Activated T-cell treated with anti-CD3 and anti-CD28 coated beads for 1 hour (primary cell): ENCODE measurements at regions not wholly inside any gene's neighbourhood (a gene's known extent, or its start where the extent isn't known, plus 50 kb on each side); places are given as distances from the start of the nearest gene placed in this dataset.

Source experiments
- DNase-seq: peaks from one replicate; pipeline ENCODE4 v3.0.0-alpha.2; 2020; ENCODE audit warnings: low read depth

- DNase-seq: no peak
Measured at GRCh38 chr7:136807598-136807997, 60.9 kb upstream of the CHRM2 start.

GRCh38 chr7:136803028-136803427 is 65.4 kb upstream of the CHRM2 start:
- no peak for DNase-seq

- DNase-seq: no peak
Measured at GRCh38 chr7:136783934-136784333, 84.5 kb upstream of the CHRM2 start.

GRCh38 chr7:136741941-136742340 is 126.5 kb upstream of the CHRM2 start:
- DNase-seq: no peak

GRCh38 chr7:136728945-136729344 is 139.5 kb upstream of the CHRM2 start:
- no peak for DNase-seq

GRCh38 chr7:136726460-136726859 is 142.0 kb upstream of the CHRM2 start:
- no peak for DNase-seq

- no peak for DNase-seq
Measured at GRCh38 chr7:136717910-136718557, 150.4 kb upstream of the CHRM2 start.

- no peak for DNase-seq
Measured at GRCh38 chr7:136714062-136714461, 154.4 kb upstream of the CHRM2 start.

- no peak for DNase-seq
Measured at GRCh38 chr7:136710751-136711150, 157.7 kb upstream of the CHRM2 start.

GRCh38 chr7:136709876-136710275 is 158.6 kb upstream of the CHRM2 start:
- no peak for DNase-seq

- DNase-seq: no peak
Measured at GRCh38 chr7:136702913-136703312, 165.5 kb upstream of the CHRM2 start.

GRCh38 chr7:136698977-136699376 is 169.5 kb upstream of the CHRM2 start:
- no peak for DNase-seq

GRCh38 chr7:136698231-136698630 is 170.2 kb upstream of the CHRM2 start:
- DNase-seq: no peak

- no peak for DNase-seq
Measured at GRCh38 chr7:136697271-136697670, 171.2 kb upstream of the CHRM2 start.

- DNase-seq: no peak
Measured at GRCh38 chr7:136693166-136694119, 175.0 kb upstream of the CHRM2 start.

- no peak for DNase-seq
Measured at GRCh38 chr7:136692221-136692620, 176.2 kb upstream of the CHRM2 start.

GRCh38 chr7:136688601-136689000 is 179.9 kb upstream of the CHRM2 start:
- DNase-seq: no peak

- no peak for DNase-seq
Measured at GRCh38 chr7:136687693-136688322, 180.6 kb upstream of the CHRM2 start.

- DNase-seq: no peak
Measured at GRCh38 chr7:136685501-136686173, 182.8 kb upstream of the CHRM2 start.

- no peak for DNase-seq
Measured at GRCh38 chr7:136677471-136678365, 190.7 kb upstream of the CHRM2 start.

- no peak for DNase-seq
Measured at GRCh38 chr7:136667584-136667983, 200.9 kb upstream of the CHRM2 start.
